Fibroblast of lung (primary cell): ENCODE measurements at regions not wholly inside any gene's neighbourhood (a gene's known extent, or its start where the extent isn't known, plus 50 kb on each side); places are given as distances from the start of the nearest gene placed in this dataset.

Experiments used
- DNase-seq, 2 donors: peaks; one replicate each; pipeline versions ENCODE4 v3.0.0 to v3.0.0-alpha.2; 2010; ENCODE audit warnings: low read depth in 2 of 2
- H2AFZ ChIP-seq: 2 replicates; pipeline ENCODE4 v1.5.1; 2012; ENCODE audit warnings: low read length, control low read depth, inconsistent platforms
- H3K27ac ChIP-seq: 2 replicates; pipeline ENCODE4 v1.5.1; 2011; ENCODE audit warnings: low read length, control low read depth; ENCODE audit not compliant: insufficient read depth
- H3K27me3 ChIP-seq: 2 replicates; pipeline ENCODE4 v1.5.1; 2011; ENCODE audit warnings: mild to moderate bottlenecking, low read length; ENCODE audit not compliant: control insufficient read depth, insufficient read depth
- H3K36me3 ChIP-seq: 2 replicates; pipeline ENCODE4 v1.5.1; 2011; ENCODE audit warnings: low read length; ENCODE audit not compliant: control insufficient read depth, insufficient read depth
- H3K4me1 ChIP-seq: 2 replicates; pipeline ENCODE4 v1.5.1; 2011; ENCODE audit warnings: low read length; ENCODE audit not compliant: control insufficient read depth, insufficient read depth; ENCODE audit errors: extremely low read depth
- H3K4me2 ChIP-seq: 2 replicates; pipeline ENCODE4 v1.5.1; 2011; ENCODE audit warnings: low read length, control low read depth; ENCODE audit not compliant: insufficient read depth; ENCODE audit errors: extremely low read depth
- H3K4me3 ChIP-seq, 4 experiments: fragments of 200-600 bp in 1 of 4; sonication (generic) in 1 of 4; replicated peaks in 1 of 4; 2 replicates each; pipeline ENCODE4 v1.5.1; 2011 to 2016; ENCODE audit warnings: low read length in 4 of 4, low read depth in 3 of 4, mild to moderate bottlenecking in 3 of 4, control low read depth in 2 of 4, inconsistent platforms in 1 of 4, mixed read lengths in 1 of 4; ENCODE audit not compliant: insufficient read depth in 1 of 4; ENCODE audit errors: control extremely low read depth in 1 of 4
- H3K79me2 ChIP-seq: 2 replicates; pipeline ENCODE4 v1.5.1; 2012; ENCODE audit warnings: mild to moderate bottlenecking, low read length, inconsistent platforms; ENCODE audit not compliant: control insufficient read depth, insufficient read depth
- H3K9ac ChIP-seq: 2 replicates; pipeline ENCODE4 v1.5.1; 2011; ENCODE audit warnings: mild to moderate bottlenecking, low read length, control low read depth; ENCODE audit not compliant: insufficient read depth
- H3K9me3 ChIP-seq: 2 replicates; pipeline ENCODE4 v1.5.1; 2012; ENCODE audit warnings: low read depth, low read length; ENCODE audit not compliant: control insufficient read depth, insufficient read depth
- H4K20me1 ChIP-seq: 2 replicates; pipeline ENCODE4 v1.5.1; 2011; ENCODE audit warnings: low read length; ENCODE audit not compliant: control insufficient read depth, insufficient read depth; ENCODE audit errors: extremely low read depth
- CTCF ChIP-seq, 2 donors: IDR thresholded peaks in 1 of 2; conservative IDR thresholded peaks in 1 of 2; 1 replicate in 1 of 2; 2 replicates in 1 of 2; pipeline ENCODE4 v1.5.1; 2011 to 2012; ENCODE audit warnings: low read length in 2 of 2, control low read depth in 1 of 2, inconsistent platforms in 1 of 2, low read depth in 1 of 2, mild to moderate bottlenecking in 1 of 2
- EZH2 ChIP-seq: IDR thresholded peaks from 2 replicates; pipeline ENCODE4 v1.5.1; 2012; ENCODE audit warnings: low read length, control low read depth, mild to moderate bottlenecking; ENCODE audit errors: missing control alignments

GRCh38 chr11:37484298-37484697 lies 886.3 kb upstream of the RAG2 start:
- H3K4me2 ChIP-seq, result no peak overlapping the region
- no peak overlapping the region for H3K9ac ChIP-seq
- no peaks in the 10 kb centered on the region for H3K36me3 ChIP-seq
- TF ChIP-seq CTCF (conservative IDR thresholded peaks at IDR 0.05 in 1 of 2, IDR thresholded peaks at IDR 0.05 in 1 of 2; ENCODE audit: low read depth in 1 of 2, low read length in 2 of 2), result no peak
- no peak for TF ChIP-seq EZH2
- no peaks in the 10 kb centered on the region for H3K4me1 ChIP-seq
- no peaks in the 10 kb centered on the region for H3K27me3 ChIP-seq
- no peak overlapping the region for H2AFZ ChIP-seq
- H3K4me3 ChIP-seq, result no peak overlapping the region
- no peaks in the 10 kb centered on the region for H3K9me3 ChIP-seq
- H3K79me2 ChIP-seq, result no peaks in the 10 kb centered on the region
- H3K27ac ChIP-seq, result no peak overlapping the region
- H4K20me1 ChIP-seq, result no peaks in the 10 kb centered on the region
- no peak for DNase-seq

- H3K9ac ChIP-seq, result no peak overlapping the region
- no peak overlapping the region for H3K27ac ChIP-seq
- H3K27me3 ChIP-seq, result no peaks in the 10 kb centered on the region
- H3K79me2 ChIP-seq, result no peaks in the 10 kb centered on the region
- no peak overlapping the region for H3K4me2 ChIP-seq
- TF ChIP-seq EZH2 (no peak), CTCF (conservative IDR thresholded peaks at IDR 0.05 in 1 of 2, IDR thresholded peaks at IDR 0.05 in 1 of 2; ENCODE audit: low read depth in 1 of 2, low read length in 2 of 2) (no peak)
- H4K20me1 ChIP-seq, result no peaks in the 10 kb centered on the region
- no peaks in the 10 kb centered on the region for H3K4me1 ChIP-seq
- no peak overlapping the region for H3K4me3 ChIP-seq
- no peaks in the 10 kb centered on the region for H3K36me3 ChIP-seq
- no peak overlapping the region for H2AFZ ChIP-seq
- no peaks in the 10 kb centered on the region for H3K9me3 ChIP-seq
- DNase-seq, result no peak
Observed at GRCh38 chr11:37483761-37484160, 885.7 kb upstream of the RAG2 start.

GRCh38 chr11:37474889-37475288 lies 876.9 kb upstream of the RAG2 start:
- Histone ChIP-seq H3K27ac (no peak overlapping the region), H3K9ac (no peak overlapping the region), H3K4me3 (peak overlapping the region in 1 of 4 experiments; percentile 15), H3K27me3 (no peaks in the 10 kb centered on the region), H3K9me3 (no peaks in the 10 kb centered on the region), H2AFZ (no peak overlapping the region), H3K79me2 (no peaks in the 10 kb centered on the region), H3K4me2 (no peak overlapping the region), H3K36me3 (no peaks in the 10 kb centered on the region), H3K4me1 (no peaks in the 10 kb centered on the region), H4K20me1 (no peaks in the 10 kb centered on the region)
- TF ChIP-seq EZH2 (no peak), CTCF (conservative IDR thresholded peaks at IDR 0.05 in 1 of 2, IDR thresholded peaks at IDR 0.05 in 1 of 2; ENCODE audit: low read depth in 1 of 2, low read length in 2 of 2) (no peak)
- peak in 1 of 2 donors; percentile 17 for DNase-seq
